ENCODE measurements at regions not wholly inside any gene's neighbourhood (a gene's known extent, or its start where the extent isn't known, plus 50 kb on each side); places are given as distances from the start of the nearest gene placed in this dataset.
A peak's percentile ranks its signal among the peaks of the same experiment; 100 is the strongest.

DNA sequence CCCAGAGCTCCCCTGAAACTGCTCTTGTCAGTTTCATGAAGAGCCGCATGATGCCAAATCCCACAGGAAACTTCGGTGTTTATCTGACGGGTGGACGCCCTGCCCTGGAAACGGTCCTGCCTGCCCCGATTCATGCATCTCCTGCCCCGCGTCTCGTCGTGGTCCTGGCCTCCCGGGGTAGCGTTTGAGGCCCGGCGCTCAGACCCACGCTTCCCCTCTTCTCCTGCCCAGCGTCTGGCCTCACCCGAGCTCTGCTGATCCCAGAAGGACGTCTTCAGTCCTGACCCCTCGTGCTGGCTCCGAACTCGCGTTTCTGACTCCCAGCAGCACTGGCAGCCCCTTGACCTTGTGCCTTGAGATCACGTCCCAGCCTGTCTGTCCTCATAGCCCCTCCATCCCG is 180.5 kb downstream of the TMEM18 start:
- no peak overlapping the region for H3K27ac ChIP-seq
- H3K4me3 ChIP-seq: no peak overlapping the region

DNA sequence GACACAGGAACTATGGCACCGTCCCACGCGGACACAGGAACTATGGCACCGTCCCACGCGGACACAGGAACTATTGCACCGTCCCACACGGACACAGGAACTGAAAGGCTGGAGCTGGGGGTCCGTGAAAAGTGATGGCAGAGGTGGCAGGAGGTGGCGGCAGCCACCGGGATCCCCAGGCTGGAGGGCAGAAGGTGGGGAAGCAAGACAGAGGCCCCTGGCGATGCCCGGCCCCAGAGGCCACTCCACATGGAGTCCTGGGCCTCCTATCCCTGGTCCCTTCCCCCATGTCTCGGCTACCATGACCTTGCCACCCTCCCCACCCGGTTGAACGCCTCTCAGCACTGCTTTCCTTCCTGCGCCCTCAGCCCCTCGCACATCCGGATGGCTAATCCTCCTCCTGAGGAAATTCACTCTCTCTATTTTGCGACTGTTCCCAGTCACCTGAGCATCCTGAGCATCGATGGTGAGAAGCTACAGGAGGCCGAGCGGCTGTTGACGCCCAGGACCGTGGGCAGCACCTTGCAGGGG is 181.4 kb downstream of the TMEM18 start:
- no peak overlapping the region for H3K4me3 ChIP-seq
- H3K27ac ChIP-seq: no peak overlapping the region

DNA sequence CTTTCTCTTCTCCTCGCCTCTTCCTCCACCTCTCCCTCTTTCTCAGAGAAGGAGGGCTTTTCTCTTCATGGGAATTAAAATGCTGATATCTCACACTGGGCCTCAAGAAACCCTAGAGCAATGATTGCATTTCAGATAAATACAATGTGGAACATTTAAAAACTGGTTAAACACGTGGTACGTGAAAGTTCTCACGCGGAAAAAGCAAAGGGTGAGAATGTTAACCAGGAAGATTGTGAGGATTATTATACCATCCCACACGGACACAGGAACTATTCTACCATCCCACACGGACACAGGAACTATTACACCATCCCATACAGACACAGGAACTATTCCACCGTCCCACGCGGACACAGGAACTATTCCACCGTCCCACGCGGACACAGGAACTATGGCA is 182.4 kb downstream of the TMEM18 start:
- Histone ChIP-seq H3K27ac (no peak overlapping the region), H3K4me3 (no peak overlapping the region)

DNA sequence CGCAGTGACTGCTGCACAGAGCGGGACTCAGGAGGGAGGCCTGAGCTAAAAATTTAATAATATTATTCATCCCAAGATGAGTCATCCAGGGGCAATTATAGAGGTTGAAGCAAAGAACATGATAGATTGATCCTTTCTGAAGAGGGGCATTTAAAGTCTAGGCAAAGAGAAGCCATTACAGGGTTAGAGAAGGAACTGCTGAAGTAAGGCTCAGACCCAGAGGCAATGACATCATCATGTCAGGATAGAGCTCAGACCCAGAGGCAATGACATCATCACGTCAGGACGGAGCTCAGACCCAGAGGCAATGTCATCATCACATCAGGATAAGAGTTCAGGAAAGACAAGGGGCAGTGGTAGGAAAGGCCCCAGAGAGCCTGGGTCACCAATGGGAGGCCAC is 184.0 kb downstream of the TMEM18 start:
- H3K4me3 ChIP-seq: no peak overlapping the region
- no peak overlapping the region for H3K27ac ChIP-seq

DNA sequence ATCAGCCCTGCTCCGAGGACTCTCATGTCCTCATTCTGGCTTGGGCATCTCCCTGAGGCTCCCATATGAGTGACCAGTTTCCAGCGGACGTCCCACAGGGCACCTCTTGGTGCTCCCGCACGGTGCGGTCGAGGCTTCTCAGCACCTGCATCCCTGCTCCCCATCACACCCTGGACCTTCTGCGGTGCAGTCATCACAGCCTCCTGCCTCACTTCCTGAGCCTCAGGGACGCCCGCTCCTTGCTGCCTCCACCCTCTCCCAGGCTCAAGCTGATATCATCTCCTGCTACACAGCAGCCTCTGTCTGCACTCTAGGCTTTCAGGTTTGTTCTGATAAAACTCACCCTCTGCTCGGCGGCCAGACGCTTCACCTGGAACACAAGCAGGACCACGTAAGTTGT is 185.0 kb downstream of the TMEM18 start:
- Histone ChIP-seq H3K4me3 (no peak overlapping the region), H3K27ac (no peak overlapping the region)

- Histone ChIP-seq H3K27ac (no peak overlapping the region), H3K4me3 (no peak overlapping the region)
Measured at GRCh38 chr2:489838-490237, 187.4 kb downstream of the TMEM18 start.

DNA sequence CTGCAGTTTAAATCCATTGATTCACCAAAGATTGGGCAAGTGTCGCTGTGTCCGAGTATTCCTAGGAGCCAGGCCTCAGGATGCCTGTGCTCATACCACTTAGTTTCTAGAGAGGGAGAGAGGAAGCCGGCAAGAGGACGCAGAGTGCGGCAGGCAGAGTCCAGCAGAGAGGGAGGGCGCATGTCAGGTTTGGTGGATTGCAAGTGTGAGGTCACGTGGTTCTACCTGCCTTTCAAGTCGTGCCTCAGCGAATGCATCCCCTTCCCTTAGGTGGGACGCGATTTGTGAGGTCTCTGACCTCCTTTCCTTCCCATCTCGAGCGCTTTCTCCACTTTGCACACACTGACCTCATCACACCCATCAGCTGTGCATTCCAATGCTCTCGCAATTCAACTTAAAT is 188.1 kb downstream of the TMEM18 start:
- Histone ChIP-seq H3K27ac (no peak overlapping the region), H3K4me3 (no peak overlapping the region)

DNA sequence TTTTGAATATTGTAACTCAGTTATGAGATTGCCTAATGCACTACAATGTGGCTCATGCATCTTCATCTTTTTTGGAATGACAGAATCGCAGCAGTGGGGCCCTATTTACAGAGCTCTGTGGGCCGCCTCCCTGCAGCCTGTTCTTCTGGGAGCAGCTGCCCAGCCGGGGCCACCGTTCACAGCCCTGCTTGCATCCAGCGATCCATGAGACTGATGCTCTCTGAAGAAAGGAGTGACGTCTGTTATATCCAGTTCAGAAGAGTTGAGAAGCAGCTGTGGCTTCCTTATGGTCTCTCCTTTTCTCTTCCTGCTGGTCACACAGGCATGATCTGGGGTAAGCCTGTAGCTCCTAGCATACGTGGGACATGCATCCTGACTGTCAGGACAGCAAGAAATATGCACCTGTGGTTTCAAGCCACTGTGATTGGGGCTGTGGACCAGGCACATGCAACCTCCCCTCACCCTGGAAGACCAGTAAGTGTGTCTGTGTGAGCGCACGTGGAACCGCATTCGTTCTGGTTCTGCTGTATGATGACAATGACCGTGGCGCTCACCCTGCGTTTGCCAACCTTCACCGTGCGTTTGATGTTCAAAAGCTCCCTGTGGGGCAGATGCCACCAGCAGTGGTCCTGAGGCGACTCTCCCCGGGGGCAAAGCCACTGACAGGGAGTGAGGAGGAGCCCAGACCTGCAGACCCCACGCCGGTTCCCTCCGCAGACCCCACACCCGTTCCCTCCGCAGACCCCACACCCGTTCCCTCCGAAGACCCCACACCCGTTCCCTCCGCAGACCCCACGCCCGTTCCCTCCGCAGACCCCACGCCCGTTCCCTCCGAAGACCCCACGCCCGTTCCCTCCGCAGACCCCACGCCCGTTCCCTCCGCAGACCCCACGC is 189.8 kb downstream of the TMEM18 start:
- Histone ChIP-seq H3K4me3 (no peak overlapping the region), H3K27ac (no peak overlapping the region)

DNA sequence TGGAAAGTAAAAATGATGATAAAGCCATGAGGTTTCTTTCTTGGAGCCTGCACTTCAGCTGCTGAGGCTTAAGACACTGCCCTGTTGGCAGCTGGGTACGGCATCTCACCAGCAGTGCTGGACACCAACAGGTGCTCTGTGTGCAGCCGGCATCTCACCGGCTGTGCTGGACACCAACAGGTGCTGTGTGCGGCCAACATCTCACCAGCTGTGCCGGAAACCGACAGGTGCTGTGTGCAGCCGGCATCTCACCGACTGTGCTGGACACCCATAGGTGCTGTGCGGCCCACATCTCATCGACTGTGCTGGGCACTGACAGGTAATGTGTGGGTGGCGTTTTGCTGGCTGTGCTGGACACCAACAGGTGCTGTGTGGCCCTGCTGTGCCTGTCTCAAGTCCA is 190.8 kb downstream of the TMEM18 start:
- Histone ChIP-seq H3K27ac (no peak overlapping the region), H3K4me3 (no peak overlapping the region)

DNA sequence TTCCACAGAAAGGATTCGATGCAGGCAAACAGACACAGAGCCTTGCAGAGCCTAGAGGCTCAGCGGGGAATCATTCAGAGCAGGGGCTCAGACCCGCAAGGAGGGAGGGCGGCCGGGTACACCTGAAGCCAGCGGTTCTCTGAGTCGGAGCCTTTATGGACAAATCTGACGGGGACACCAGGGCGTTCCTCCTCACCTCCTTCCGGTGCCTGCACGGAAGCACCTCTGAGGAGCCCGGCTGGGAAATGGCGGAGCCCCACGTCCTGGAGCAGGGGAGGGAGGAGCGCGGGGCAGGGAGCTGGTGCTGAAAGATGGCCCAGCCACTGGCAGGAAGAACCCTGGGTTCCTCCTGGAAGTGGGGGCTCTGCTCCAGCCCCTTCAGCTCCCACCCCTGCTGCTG is 193.5 kb upstream of the ALKAL2 start:
- H3K4me3 ChIP-seq: no peak overlapping the region
- H3K27ac ChIP-seq: no peak overlapping the region

- Histone ChIP-seq H3K4me3 (no peak overlapping the region), H3K27ac (no peak overlapping the region)
Measured at GRCh38 chr2:479490-480176, 191.7 kb upstream of the ALKAL2 start.

DNA sequence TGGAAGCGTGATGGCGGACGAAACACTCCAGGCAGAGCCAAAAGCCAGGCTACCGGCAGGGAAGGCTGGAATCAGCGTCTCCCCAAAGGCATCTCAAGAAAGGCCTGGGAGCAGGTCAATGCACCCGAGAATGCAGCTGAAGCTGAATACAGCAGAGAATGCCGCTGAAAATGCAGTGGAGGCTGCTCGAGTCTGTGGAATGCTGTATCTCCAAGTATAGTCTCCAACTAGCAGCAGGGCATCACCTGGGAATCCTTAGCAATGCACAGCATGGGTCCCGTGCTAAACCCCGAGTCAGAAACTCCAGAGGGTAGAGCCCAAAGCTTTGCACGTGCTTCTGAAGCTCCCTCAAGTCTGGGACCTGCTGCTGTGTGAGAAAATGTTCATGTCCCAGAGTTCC is 191.1 kb upstream of the ALKAL2 start:
- Histone ChIP-seq H3K4me3 (no peak overlapping the region), H3K27ac (no peak overlapping the region)

DNA sequence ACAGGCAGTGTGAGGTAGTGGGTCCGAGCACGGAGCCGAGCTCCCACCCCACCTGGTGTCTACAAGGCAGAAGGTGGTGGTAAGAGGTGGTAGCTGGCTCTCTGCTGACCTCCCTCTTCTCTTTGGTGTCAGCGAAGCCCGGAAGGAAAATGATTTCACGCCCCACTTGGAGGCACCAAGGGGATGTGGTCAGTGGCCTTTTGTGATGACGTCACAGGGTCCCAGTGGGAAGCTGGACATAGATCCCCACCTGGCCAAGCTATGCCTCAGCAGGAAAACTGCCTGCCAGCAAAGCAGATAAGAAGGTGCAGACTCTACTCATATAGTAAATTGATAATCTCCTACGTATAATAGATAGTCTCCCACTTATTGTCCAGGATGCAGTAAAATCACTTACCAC is 183.7 kb upstream of the ALKAL2 start:
- Histone ChIP-seq H3K27ac (no peak overlapping the region), H3K4me3 (no peak overlapping the region)

- Histone ChIP-seq H3K27ac (no peak overlapping the region), H3K4me3 (no peak overlapping the region)
Measured at GRCh38 chr2:469514-469913, 181.6 kb upstream of the ALKAL2 start.

GRCh38 chr2:468648-469336 is 180.9 kb upstream of the ALKAL2 start:
- no peak overlapping the region for H3K4me3 ChIP-seq
- H3K27ac ChIP-seq: no peak overlapping the region

DNA sequence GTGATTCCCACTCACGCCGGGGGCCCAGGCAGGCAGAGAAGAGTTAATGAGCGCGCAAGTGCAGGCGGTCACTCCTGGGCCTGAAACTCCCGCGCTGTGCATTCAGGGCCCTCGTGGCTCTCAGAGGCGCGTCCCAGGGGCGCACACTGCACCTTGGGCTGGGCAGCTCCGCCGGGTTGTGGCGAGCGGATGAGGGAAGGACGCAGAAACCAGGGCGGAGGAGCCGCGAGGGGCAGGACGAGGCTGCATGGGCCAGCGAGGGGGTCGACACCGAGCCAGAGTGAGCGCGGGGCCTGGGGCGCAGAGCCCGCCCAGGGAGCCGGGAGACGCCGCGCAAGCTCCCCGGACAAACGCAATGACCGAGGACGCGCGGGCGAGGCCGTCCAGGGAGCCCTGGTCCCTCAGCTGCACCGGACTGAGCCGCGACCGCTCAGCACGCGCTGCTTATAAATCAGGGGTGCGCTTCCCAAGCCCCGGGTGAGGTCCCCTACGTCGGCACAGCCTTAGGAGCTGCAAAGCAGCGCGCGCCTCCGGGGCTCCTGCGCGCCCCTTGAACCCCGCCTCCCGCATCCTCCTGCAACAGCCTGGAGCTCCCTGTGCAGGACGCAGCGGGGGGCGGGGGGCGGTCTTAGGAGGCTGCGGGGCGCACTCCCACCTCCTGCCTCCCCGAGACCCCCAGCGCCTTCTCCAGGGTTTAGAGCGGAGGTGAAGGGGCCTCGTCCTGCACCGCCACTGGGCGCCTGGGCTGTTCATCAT is 180.2 kb upstream of the ALKAL2 start:
- peak overlapping the region in 2 of 7 experiments; percentile 10 to 11 for H3K4me3 ChIP-seq

DNA sequence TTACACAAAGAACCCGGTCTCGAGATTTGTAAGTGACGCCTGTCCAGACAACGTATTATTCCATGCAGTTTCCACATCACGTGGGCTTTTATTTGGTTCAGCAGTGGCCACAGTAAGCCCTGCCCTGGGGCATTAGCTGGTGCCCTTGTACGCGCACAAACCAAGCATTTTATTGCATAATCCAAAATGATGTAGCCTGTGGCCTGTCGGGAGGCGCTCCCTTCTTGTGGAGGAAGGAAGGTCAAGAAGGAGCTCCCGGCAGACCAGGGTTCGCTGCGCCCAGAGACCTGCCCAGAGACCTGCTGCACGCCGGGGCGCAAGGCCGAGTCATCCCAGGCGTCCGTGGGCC is 179.6 kb upstream of the ALKAL2 start:
- Histone ChIP-seq H3K27ac (no peak overlapping the region), H3K4me3 (no peak overlapping the region)

More for the DNA sequence above, 180.2 kb upstream of the ALKAL2 start:
- no peak overlapping the region for H3K27ac ChIP-seq

DNA sequence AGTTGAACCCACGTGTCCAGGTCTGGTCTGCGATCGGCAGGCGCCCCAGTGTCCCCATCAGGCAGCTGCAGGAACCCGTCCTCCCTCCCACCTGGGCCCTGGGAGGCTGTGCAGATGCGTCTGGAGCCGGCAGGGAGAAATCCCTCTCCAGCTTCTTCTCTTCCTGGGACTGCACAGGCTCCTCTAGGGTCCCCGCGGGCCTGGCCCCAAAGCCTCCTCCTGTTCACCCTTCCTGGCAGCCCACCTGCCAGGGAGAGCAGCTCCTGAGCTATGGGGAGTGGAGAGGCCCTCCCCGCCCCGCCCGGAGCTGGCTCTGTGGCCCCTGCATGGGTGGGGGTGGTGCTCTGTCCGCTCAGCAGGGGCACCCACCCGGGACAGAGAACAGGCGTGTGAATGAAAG is 179.2 kb upstream of the ALKAL2 start:
- H3K27ac ChIP-seq: no peak overlapping the region

GRCh38 chr2:464562-465309 is 176.8 kb upstream of the ALKAL2 start:
- Histone ChIP-seq H3K27ac (no peak overlapping the region), H3K4me3 (no peak overlapping the region)

More for the DNA sequence above, 179.2 kb upstream of the ALKAL2 start:
- H3K4me3 ChIP-seq: no peak overlapping the region
